HepG2 (cell line): ENCODE measurements at regions not wholly inside any gene's neighbourhood (a gene's known extent, or its start where the extent isn't known, plus 50 kb on each side); places are given as distances from the start of the nearest gene placed in this dataset.

Experiments
- ETS1 ChIP-seq: sonication (generic); formaldehyde crosslinking; IDR thresholded peaks from 2 replicates; pipeline ENCODE4 v1.4.0; 2020; ENCODE audit warnings: missing genetic modification reagents
- TBL1XR1 ChIP-seq: fragments of 150-350 bp; IDR thresholded peaks from 2 replicates; pipeline ENCODE4 v1.6.1; 2014; ENCODE audit warnings: borderline replicate concordance, low read length; ENCODE audit not compliant: partially characterized antibody

GRCh38 chr3:18725668-18726407 is 300.7 kb upstream of the SATB1 start:
- TF ChIP-seq ETS1 (CRISPR knock-in tag) (no peak), TBL1XR1 (no peak)
